HG03575 (cell line): ENCODE measurements at regions not wholly inside any gene's neighbourhood (a gene's known extent, or its start where the extent isn't known, plus 50 kb on each side); places are given as distances from the start of the nearest gene placed in this dataset.
"Not testable (repeated sequence)": the region's sequence is repeated elsewhere in the genome, so short reads cannot be mapped to it uniquely, and the experiment has no call there.

Experiments used
- ATAC-seq: cut with Tn5 transposase; IDR thresholded peaks from one replicate; pipeline ENCODE4 v1.9.1; 2021; ENCODE audit not compliant: unreplicated experiment, insufficient number of reproducible peaks, low FRiP score; ENCODE audit errors: extremely low read depth

GRCh38 chr12:89203144-89203543 lies 149.2 kb downstream of the DUSP6 start:
- no peak for ATAC-seq

GRCh38 chr12:89200217-89200616 lies 152.1 kb downstream of the DUSP6 start:
- no peak for ATAC-seq

- no peak for ATAC-seq
Observed at GRCh38 chr12:89195470-89195869, 156.8 kb downstream of the DUSP6 start.

- no peak for ATAC-seq
Observed at GRCh38 chr12:89194683-89195082, 157.6 kb downstream of the DUSP6 start.

DNA sequence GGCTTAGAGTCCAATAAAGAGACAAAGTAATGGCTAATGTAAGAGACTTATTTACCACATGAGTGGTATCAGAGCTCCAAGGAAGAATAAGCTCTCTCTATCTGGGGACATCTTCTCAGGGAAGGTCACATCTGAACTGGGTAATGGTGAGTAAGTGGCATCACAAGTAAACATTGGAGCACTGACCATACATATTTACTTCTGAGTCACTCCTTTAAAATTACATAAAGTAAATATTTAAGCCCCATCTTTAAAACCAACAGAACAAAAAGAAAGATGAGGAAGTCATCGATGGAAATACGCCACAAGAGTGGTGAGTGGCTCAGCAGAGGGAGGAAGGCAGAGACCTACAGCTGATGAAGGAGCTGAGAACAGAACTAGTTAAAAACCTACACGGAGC lies 159.9 kb downstream of the DUSP6 start:
- no peak for ATAC-seq

GRCh38 chr12:89191597-89191996 lies 160.7 kb downstream of the DUSP6 start:
- ATAC-seq, result not testable (repeated sequence)

- no peak for ATAC-seq
Observed at GRCh38 chr12:89189448-89189847, 162.9 kb downstream of the DUSP6 start.

DNA sequence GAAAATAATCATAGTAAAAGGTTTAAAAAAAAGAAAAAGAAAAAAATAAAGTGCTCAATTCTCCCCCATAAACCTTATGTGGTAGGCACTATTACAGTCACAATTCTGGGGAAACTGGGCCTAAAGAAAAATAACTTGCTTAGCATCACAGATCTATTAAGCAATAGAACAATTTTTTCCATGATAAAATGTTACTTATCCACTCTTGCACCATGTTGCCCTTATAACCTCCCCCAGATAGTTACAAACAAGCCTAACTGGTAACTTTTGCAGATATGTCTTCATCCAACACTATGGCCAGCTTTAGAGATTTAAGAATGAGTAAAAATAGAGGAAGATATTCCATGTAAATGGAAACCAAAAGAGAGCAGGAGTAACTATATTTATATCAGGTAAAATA lies 164.8 kb downstream of the DUSP6 start:
- no peak for ATAC-seq

DNA sequence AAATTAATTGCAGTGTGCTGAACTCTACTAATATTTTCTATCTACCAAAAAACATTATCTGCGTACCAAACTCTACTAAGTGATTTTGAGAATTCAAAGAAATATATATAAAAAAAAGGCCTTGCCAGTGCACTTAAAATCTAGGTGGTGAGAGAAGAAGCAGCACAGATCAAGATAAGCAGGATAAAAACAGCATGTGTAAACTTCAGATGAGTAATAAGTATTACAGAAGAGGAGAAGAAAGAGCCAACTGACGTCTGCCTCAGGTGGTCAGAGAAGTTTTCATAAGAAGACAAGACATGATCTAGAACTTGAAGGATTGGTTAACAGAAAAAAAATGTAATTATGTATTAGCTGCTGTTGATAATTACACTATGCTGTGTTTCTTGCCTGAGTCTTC lies 166.4 kb downstream of the DUSP6 start:
- no peak for ATAC-seq

DNA sequence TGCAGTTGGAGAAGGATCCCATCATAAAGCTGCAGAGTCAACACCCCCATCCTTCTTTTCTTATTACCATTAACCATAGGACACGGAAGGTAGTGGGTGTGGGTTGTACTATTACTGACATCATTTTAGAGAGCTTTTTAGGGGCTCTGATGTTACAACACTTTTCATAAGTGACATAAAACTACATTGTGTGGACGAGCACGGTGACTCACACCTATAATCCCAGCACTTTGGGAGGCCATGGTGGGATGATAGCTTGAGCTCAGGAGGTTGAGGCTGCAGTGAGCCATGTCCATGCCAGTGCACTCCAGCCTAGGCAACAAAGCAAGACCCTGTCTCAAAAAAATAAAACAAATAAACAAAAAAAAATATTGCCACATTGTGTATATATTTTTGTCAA lies 167.1 kb downstream of the DUSP6 start:
- ATAC-seq, result no peak

GRCh38 chr12:89183985-89184435 lies 168.3 kb downstream of the DUSP6 start:
- no peak for ATAC-seq

GRCh38 chr12:89181271-89181920 lies 170.9 kb downstream of the DUSP6 start:
- no peak for ATAC-seq

DNA sequence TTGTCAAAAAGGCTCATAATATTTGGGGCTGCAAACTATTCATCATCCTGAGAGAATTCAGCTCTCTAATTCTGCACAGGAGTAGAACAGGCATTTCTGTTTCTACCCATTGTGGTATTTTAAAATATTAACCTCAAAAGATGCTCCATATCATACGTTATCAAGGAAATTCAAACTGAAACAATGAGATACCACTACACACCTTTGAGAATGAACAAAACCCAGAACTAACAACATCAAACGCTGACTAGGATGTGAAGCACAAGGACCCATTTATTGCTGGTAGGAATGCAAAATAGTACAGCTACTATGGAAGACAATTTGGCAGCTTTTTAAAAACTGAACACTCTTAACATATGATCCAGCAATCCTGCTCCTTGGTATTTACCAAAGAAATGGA lies 171.8 kb downstream of the DUSP6 start:
- ATAC-seq, result no peak

DNA sequence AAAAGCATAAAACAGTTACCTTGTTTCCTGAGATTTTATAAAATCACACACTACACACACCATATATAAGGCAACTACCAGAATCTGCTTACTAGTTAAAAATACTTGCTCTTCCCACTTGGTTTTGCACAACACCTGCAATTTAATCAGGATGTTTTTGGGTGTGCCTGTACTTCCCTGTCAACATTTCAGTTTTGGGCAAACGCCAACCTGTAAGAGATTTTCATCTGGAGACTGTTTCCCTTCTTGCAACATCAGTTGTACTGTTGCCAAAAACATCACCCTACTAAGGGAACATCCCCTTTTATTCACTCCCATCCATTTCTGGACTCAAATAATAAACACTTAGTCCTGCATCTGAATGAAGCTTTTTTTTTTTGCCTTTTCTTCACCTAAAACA lies 172.3 kb downstream of the DUSP6 start:
- no peak for ATAC-seq

GRCh38 chr12:89179245-89179644 lies 173.1 kb downstream of the DUSP6 start:
- no peak for ATAC-seq

DNA sequence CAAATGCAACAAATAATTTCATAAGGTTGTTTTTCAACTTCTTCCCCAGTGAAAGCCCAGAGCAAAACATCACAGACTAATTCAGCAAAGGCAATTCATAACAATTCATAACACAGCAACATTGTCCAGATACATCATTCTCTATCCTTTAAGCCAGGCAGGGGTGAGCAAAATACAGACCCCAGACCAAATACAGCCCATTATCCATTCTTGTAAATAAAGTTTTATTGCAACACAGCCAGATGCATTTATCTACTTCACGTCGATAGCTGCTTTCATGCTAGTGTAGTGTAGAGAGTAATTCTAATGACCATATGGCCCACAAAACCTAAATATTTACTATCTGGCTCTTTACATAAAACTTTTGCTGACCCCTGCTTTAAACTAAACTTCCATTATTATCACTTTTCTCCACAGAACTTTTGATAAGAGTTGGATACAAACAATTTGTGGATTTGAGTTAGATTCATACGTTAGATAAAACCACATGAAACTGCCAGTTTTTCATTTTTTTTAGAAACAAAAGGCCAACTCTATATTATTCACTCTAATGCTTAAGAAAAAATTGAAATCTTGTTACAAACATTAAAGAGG lies 174.4 kb downstream of the DUSP6 start:
- ATAC-seq, result no peak

DNA sequence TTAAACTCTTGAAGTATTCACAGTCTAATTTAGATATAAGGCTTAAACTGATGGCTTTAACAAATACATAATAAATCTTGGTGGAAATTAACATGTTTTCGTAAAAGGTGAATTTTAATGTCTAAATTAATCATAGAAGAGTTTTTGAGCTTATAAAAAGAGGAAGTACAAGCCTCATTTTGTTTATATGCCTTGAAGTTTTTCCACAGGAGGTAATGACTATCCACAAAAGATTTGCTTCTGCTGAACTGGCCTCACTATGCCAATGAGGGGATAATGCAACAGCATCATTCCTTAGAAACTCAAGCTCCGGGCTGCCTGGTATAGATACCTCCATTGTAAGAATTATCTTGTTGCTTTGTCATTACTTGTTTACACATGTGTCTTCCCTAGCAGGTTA lies 175.6 kb downstream of the DUSP6 start:
- no peak for ATAC-seq

GRCh38 chr12:89173678-89174077 lies 178.6 kb downstream of the DUSP6 start:
- no peak for ATAC-seq

- ATAC-seq, result no peak
Observed at GRCh38 chr12:89173096-89173495, 179.2 kb downstream of the DUSP6 start.

DNA sequence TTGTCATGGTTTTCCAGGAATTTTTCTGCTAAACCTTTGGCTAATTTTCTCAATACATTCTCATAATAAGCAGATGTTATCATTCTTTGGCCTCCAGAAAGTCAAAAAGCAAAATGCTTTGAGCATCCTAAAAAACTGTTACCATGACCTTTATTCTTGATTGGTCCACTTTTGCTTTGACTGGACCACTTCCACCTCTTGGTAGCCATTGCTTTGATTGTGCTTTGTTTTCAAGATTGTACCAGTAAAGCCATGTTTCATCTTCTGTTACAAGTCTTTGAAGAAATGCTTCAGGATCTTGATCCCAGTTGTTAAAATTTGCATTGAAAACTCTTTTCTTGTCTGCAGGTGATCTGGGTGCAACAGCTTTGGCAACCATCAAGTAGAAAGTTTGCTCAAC lies 180.1 kb downstream of the DUSP6 start:
- no peak for ATAC-seq

GRCh38 chr12:89169321-89169720 lies 183.0 kb downstream of the DUSP6 start:
- no peak for ATAC-seq
